Adipocyte (in vitro differentiated cells): ENCODE measurements at regions not wholly inside any gene's neighbourhood (a gene's known extent, or its start where the extent isn't known, plus 50 kb on each side); places are given as distances from the start of the nearest gene placed in this dataset.

ENCODE experiments used
- DNase-seq: peaks from one replicate; pipeline ENCODE4 v3.0.0-alpha.2; 2015; ENCODE audit warnings: low read depth
- H3K27me3 ChIP-seq: replicated peaks from 2 replicates; pipeline ENCODE4 v1.7.0; 2013; ENCODE audit warnings: mild to moderate bottlenecking, low read length, moderate library complexity; ENCODE audit not compliant: control insufficient read depth, insufficient read depth
- H3K36me3 ChIP-seq: 2 replicates; pipeline ENCODE4 v1.7.0; 2013; ENCODE audit warnings: low read length, mild to moderate bottlenecking, moderate library complexity; ENCODE audit not compliant: control insufficient read depth, insufficient read depth, severe bottlenecking
- H3K4me1 ChIP-seq: 2 replicates; pipeline ENCODE4 v1.7.0; 2013; ENCODE audit warnings: mild to moderate bottlenecking, low read length, moderate library complexity; ENCODE audit not compliant: control insufficient read depth, insufficient read depth
- H3K4me3 ChIP-seq: 2 replicates; pipeline ENCODE4 v1.7.0; 2013; ENCODE audit warnings: mild to moderate bottlenecking, low read length, moderate library complexity
- H3K9ac ChIP-seq: 2 replicates; pipeline ENCODE4 v1.7.0; 2013; ENCODE audit warnings: mild to moderate bottlenecking, low read length, moderate library complexity
- H3K9me3 ChIP-seq: 2 replicates; pipeline ENCODE4 v1.7.0; 2013; ENCODE audit warnings: mild to moderate bottlenecking, low read length, moderate library complexity; ENCODE audit not compliant: control insufficient read depth

GRCh38 chr6:15038013-15038791 is 207.7 kb upstream of the JARID2 start:
- DNase-seq = no peak
- Histone ChIP-seq H3K27me3 (no peaks in the 10 kb centered on the region), H3K9ac (no peak overlapping the region), H3K4me3 (no peak overlapping the region), H3K36me3 (no peaks in the 10 kb centered on the region), H3K4me1 (no peaks in the 10 kb centered on the region), H3K9me3 (no peaks in the 10 kb centered on the region)

GRCh38 chr6:15039136-15039535 is 206.7 kb upstream of the JARID2 start:
- no peaks in the 10 kb centered on the region for H3K36me3 ChIP-seq
- DNase-seq = no peak
- H3K4me1 ChIP-seq = no peaks in the 10 kb centered on the region
- H3K4me3 ChIP-seq = no peak overlapping the region
- no peaks in the 10 kb centered on the region for H3K27me3 ChIP-seq
- no peak overlapping the region for H3K9ac ChIP-seq
- no peaks in the 10 kb centered on the region for H3K9me3 ChIP-seq

DNA sequence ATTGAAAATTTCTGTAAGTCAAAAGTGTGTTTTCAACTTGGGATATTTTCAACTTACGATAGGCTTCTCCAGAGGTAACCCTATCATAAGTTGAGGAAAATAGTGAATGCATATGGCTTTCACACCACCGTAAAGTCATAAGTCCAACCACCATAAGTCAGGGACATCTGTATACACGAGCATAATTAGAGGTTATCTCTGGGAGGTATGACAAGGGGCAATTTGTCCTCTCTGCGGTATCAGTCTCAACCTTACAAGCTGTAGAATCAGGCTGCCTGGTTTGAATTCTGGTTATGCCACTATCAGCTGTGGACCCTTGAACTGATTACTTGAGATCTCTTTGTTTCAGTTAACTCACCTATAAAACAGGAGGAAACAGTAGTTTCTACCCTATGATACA is 202.9 kb upstream of the JARID2 start:
- H3K4me1 ChIP-seq = no peaks in the 10 kb centered on the region
- no peak for DNase-seq
- H3K4me3 ChIP-seq = no peak overlapping the region
- H3K9me3 ChIP-seq = no peaks in the 10 kb centered on the region
- H3K36me3 ChIP-seq = no peaks in the 10 kb centered on the region
- no peaks in the 10 kb centered on the region for H3K27me3 ChIP-seq
- no peak overlapping the region for H3K9ac ChIP-seq

DNA sequence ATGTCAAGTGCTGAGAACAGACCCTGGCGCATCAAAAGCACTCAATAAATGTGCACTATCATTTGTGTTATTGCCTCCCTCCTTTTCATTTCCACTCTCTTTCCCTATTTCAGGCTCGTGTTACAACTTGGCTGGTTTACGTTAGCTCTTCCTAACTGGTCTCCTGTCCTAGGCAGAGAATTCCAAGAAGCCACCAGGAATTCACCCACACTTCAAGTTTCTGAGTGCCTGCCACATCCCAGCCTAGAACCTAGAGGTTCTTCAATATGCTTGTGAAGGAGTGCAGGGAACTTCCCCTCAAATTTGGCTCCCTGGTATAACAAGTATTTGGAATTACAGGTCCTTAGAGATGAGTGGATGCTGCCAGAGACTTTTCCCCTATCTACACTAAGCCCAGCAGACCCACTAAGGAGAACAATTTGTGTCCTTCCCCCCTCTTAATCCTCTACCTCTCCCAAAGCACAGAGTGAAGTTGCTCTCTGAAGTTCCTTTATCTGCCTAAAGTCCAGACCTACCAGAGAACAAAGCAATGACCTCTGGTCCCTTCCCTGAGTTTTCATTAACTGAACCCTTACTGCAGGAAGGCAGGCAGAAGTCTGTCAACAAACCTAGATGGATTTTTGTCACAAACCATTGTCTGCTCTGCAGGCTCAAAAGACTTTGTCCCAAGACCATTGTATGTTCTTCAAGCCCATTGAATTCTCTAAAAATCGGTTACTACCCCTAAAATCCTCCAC is 201.6 kb upstream of the JARID2 start:
- Histone ChIP-seq H3K9me3 (no peaks in the 10 kb centered on the region), H3K4me1 (no peaks in the 10 kb centered on the region), H3K27me3 (no peaks in the 10 kb centered on the region), H3K9ac (no peak overlapping the region), H3K36me3 (no peaks in the 10 kb centered on the region), H3K4me3 (no peak overlapping the region)
- DNase-seq = no peak

DNA sequence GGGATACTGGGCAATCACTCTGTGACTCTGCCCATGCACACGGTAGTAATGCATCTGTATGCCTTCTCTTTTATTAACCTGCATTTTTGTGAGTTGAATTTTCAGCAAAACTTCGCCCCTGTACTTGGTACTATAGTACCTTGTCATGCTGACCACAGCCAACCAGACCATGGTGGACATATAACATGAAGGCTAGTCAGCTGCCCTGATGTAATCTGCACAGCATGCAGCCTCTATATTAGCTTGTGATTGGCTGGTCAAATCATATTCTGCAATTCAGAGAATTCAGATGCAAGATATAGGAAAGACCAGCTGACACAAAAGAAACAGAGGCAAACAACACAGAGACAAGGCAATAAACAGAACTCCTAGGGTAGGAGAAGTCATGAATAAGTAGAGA is 200.9 kb upstream of the JARID2 start:
- H3K27me3 ChIP-seq = no peaks in the 10 kb centered on the region
- no peaks in the 10 kb centered on the region for H3K4me1 ChIP-seq
- no peak overlapping the region for H3K4me3 ChIP-seq
- no peak overlapping the region for H3K9ac ChIP-seq
- no peaks in the 10 kb centered on the region for H3K36me3 ChIP-seq
- DNase-seq = no peak
- H3K9me3 ChIP-seq = no peaks in the 10 kb centered on the region

- Histone ChIP-seq H3K9ac (no peak overlapping the region), H3K9me3 (no peaks in the 10 kb centered on the region), H3K27me3 (no peaks in the 10 kb centered on the region), H3K36me3 (no peaks in the 10 kb centered on the region), H3K4me3 (no peak overlapping the region), H3K4me1 (no peaks in the 10 kb centered on the region)
- no peak for DNase-seq
These were observed 199.1 kb upstream of the JARID2 start for GRCh38 chr6:15046751-15047150.

GRCh38 chr6:15048367-15048766 is 197.5 kb upstream of the JARID2 start:
- no peak for DNase-seq
- no peaks in the 10 kb centered on the region for H3K4me1 ChIP-seq
- H3K4me3 ChIP-seq = no peak overlapping the region
- no peaks in the 10 kb centered on the region for H3K9me3 ChIP-seq
- H3K27me3 ChIP-seq = no peaks in the 10 kb centered on the region
- no peaks in the 10 kb centered on the region for H3K36me3 ChIP-seq
- no peak overlapping the region for H3K9ac ChIP-seq

- Histone ChIP-seq H3K9ac (no peak overlapping the region), H3K4me1 (peaks cover 9% of the 10 kb centered on the region), H3K9me3 (no peaks in the 10 kb centered on the region), H3K27me3 (no peaks in the 10 kb centered on the region), H3K36me3 (no peaks in the 10 kb centered on the region), H3K4me3 (no peak overlapping the region)
- no peak for DNase-seq
These were observed 187.4 kb upstream of the JARID2 start for GRCh38 chr6:15058200-15059061.

- H3K4me1 ChIP-seq = peaks cover 19% of the 10 kb centered on the region
- H3K36me3 ChIP-seq = no peaks in the 10 kb centered on the region
- no peak overlapping the region for H3K9ac ChIP-seq
- DNase-seq = no peak
- no peaks in the 10 kb centered on the region for H3K27me3 ChIP-seq
- H3K9me3 ChIP-seq = no peaks in the 10 kb centered on the region
- H3K4me3 ChIP-seq = no peak overlapping the region
These were observed 184.7 kb upstream of the JARID2 start for GRCh38 chr6:15061180-15061641.

DNA sequence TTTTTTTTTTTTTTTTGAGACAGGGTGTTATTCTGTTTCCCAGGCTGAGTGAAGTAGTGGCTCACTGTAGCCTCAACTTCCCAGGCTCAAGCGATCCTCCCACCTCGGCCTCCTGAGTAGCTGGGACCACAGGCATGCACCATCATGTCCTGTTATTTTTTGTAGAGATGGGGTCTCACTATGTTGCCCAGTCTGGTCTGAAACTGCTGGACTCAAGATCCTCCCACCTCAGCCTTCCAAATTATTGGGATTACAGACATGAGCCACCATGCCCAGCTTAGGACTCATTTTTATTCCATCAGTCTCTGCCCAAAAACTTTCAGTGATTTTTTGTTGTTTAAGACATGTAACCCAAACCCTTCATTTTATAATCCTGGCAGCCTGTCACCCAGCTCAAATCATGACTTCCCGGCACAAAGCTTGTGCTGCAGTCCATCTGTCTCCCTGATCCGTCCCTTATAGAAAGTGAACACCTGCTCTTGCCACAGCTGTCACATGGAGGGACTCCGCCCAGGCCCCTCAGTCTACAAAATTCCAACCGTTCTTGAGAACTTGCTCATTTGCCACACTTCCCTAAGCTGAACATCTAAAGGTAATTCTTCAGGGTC is 183.9 kb upstream of the JARID2 start:
- Histone ChIP-seq H3K27me3 (no peaks in the 10 kb centered on the region), H3K9me3 (no peaks in the 10 kb centered on the region), H3K36me3 (no peaks in the 10 kb centered on the region), H3K4me1 (peaks cover 27% of the 10 kb centered on the region), H3K4me3 (no peak overlapping the region), H3K9ac (no peak overlapping the region)
- no peak for DNase-seq
